ENCODE measurements at regions not wholly inside any gene's neighbourhood (a gene's known extent, or its start where the extent isn't known, plus 50 kb on each side); places are given as distances from the start of the nearest gene placed in this dataset.

DNA sequence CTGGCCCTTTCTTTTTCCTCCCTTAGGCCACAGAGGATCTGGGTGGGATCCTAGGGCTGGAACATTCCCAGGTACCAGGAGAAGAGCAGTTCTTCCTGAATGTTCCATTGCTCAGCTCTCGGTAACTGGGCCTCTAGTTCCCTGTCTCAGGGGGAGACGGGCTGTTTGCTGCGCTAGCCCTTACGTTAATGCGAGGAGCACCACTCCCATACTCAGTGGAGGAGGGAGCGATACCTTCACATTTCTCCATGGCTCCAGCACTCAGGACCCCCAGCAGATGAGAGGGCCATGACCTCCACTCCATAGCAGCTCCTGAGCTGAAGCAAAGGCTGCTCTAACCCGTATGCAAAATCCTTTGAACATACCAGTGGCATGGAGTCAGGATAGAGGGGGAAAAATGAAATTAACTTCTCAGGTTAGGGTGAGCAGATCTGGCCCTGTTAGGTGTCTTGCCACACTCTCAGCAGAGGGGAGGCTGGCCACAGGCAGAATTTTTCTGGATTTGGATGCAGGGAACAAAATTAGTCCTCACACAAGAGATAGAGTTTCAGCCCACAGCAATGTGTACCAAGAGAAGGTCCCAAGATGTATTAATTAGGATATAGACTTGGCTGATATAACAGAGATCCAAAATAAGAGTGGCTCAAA lies 206.7 kb downstream of the ZFP36L2 start:
- H3K4me3 ChIP-seq (ENCODE audit: extremely low read depth, insufficient read depth, low read length, poor library complexity, severe bottlenecking): no peak overlapping the region
- no peaks in the 10 kb centered on the region for H3K36me3 ChIP-seq (ENCODE audit: control insufficient read depth, insufficient read depth, low read length)
- 93 to 98% methylated on average over 6 to 7 of the region's 7 CpGs for WGBS, 2 experiments (ENCODE audit: insufficient coverage in 2 of 2)
- H3K9me3 ChIP-seq (ENCODE audit: control insufficient read depth, low read length): peaks cover 24% of the 10 kb centered on the region
- no peak overlapping the region for H3K27ac ChIP-seq (ENCODE audit: low read depth, low read length, severe bottlenecking)
- peaks cover 5% of the 10 kb centered on the region for H3K4me1 ChIP-seq (ENCODE audit: control insufficient read depth, insufficient read depth, low read length, poor library complexity, severe bottlenecking)

DNA sequence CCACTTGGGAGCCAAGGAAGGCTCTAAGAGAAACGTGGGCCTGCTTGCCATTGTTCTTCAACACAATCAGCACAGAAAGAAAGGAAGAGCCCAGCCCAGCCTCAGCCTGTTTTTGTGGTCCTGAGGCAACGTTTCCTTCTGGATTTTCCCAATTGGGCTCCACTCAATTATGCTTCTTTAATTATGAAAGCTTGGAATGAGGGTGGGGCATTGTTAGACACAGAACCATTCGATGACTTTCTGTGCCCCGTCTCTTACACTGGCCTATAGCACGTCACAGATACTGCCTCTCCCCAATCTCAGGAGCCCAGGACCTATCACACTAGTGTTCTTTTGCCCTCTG lies 207.4 kb downstream of the ZFP36L2 start:
- no peak overlapping the region for H3K4me3 ChIP-seq (ENCODE audit: extremely low read depth, insufficient read depth, low read length, poor library complexity, severe bottlenecking)
- peaks cover 24% of the 10 kb centered on the region for H3K9me3 ChIP-seq (ENCODE audit: control insufficient read depth, low read length)
- 67 to 97% methylated on average over 1 to 4 of the region's 5 CpGs for WGBS, 2 experiments (ENCODE audit: insufficient coverage in 2 of 2)
- no peak overlapping the region for H3K27ac ChIP-seq (ENCODE audit: low read depth, low read length, severe bottlenecking)
- H3K36me3 ChIP-seq (ENCODE audit: control insufficient read depth, insufficient read depth, low read length): no peaks in the 10 kb centered on the region
- H3K4me1 ChIP-seq (ENCODE audit: control insufficient read depth, insufficient read depth, low read length, poor library complexity, severe bottlenecking): peaks cover 6% of the 10 kb centered on the region

DNA sequence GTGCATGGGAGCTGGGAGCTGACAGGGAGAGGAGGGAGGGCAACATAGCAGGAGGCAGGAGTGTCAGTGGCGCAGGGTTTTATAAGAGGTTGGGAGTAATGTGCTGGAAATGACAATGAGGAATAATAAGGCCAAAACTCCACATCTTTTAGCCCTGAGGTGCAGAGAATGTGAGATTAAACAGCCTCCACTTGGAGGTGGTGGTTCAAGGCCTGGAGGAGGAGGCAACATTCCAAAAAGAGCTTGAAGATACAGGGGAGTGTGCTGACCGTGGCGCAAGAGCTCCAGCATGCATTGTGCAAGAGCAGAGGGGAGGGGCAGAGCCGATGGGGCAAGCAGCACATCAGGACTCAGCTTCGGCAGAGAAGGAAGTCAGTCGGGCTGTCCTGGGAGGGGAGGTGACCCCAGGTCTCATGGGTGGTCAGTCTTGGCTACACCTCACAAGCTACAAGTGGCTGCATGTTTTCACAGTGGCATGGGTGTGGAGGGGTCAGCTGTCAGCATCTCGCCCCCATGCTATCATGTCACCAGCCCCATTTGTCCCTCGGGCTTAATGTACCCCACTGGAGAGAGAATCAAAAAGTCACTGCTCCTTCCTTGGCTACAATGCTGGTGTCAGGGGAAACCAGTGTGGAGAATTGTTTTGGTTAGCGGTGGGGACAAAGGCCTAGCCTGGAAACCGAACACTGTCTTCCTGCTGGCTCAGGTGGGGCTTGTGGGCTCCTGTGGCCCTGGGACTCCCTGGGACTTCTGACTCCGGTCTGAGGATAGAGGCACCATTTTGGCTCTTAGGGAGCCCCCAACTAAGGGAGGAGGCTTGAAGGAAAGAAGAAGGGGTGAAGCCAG lies 208.0 kb downstream of the ZFP36L2 start:
- 80 to 96% methylated on average over 8 to 10 of the region's 11 CpGs for WGBS, 2 experiments (ENCODE audit: insufficient coverage in 2 of 2)
- Histone ChIP-seq H3K9me3 (ENCODE audit: control insufficient read depth, low read length) (peaks cover 24% of the 10 kb centered on the region), H3K27ac (ENCODE audit: low read depth, low read length, severe bottlenecking) (no peak overlapping the region), H3K36me3 (ENCODE audit: control insufficient read depth, insufficient read depth, low read length) (no peaks in the 10 kb centered on the region), H3K4me3 (ENCODE audit: extremely low read depth, insufficient read depth, low read length, poor library complexity, severe bottlenecking) (no peak overlapping the region), H3K4me1 (ENCODE audit: control insufficient read depth, insufficient read depth, low read length, poor library complexity, severe bottlenecking) (peaks cover 7% of the 10 kb centered on the region)

DNA sequence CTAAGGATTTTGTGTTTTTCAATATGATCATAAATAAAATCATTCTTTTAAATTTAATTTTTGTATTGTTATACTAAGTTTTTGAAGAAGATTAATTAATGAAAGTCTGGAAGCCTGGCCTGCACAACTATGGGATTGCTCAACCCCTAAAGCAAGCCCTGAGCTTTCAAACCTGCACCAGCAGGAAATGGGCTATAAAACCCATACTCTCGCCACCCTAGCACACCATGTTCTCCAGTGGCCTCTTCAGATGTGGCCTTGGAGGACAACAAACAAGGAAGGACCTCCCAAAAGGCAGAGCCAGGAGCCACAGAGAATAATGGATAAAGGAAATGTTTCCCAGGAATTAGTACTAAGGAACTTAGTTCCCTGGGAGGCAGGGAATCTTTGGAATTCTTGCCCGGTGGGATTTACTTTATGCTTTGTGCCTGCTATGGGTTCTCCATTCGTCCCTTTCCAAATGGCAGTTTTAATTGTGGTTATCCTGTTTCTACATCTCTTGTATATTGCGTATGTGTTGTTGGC lies 212.5 kb downstream of the ZFP36L2 start:
- Histone ChIP-seq H3K9me3 (ENCODE audit: control insufficient read depth, low read length) (no peaks in the 10 kb centered on the region), H3K27ac (ENCODE audit: low read depth, low read length, severe bottlenecking) (no peak overlapping the region), H3K36me3 (ENCODE audit: control insufficient read depth, insufficient read depth, low read length) (no peaks in the 10 kb centered on the region), H3K4me1 (ENCODE audit: control insufficient read depth, insufficient read depth, low read length, poor library complexity, severe bottlenecking) (peaks cover 7% of the 10 kb centered on the region), H3K4me3 (ENCODE audit: extremely low read depth, insufficient read depth, low read length, poor library complexity, severe bottlenecking) (no peak overlapping the region)
- 40 to 80% methylated on average over 1 to 2 of the region's 4 CpGs for WGBS, 2 experiments (ENCODE audit: insufficient coverage in 2 of 2)

DNA sequence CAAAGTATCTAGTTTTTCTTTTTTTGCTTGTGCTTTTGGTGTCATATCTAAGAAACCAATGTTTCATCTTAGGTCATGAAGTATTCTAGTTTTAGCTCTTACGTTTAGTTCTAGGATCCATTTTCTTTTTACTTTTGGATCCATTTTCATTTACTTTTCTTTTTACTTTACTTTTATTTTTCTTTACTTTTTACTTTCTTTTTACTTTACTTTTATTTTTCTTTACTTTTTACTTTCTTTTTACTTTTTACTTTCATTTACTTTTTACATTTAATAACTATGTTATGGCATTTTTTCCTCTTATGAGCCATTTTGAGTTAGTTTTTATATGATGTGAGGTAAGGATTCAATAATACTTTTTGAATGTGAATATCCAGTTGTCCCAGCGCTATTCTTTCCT lies 213.4 kb downstream of the ZFP36L2 start:
- Histone ChIP-seq H3K4me3 (ENCODE audit: extremely low read depth, insufficient read depth, low read length, poor library complexity, severe bottlenecking) (no peak overlapping the region), H3K4me1 (ENCODE audit: control insufficient read depth, insufficient read depth, low read length, poor library complexity, severe bottlenecking) (peaks cover 4% of the 10 kb centered on the region), H3K27ac (ENCODE audit: low read depth, low read length, severe bottlenecking) (no peak overlapping the region), H3K9me3 (ENCODE audit: control insufficient read depth, low read length) (peaks cover 6% of the 10 kb centered on the region), H3K36me3 (ENCODE audit: control insufficient read depth, insufficient read depth, low read length) (no peaks in the 10 kb centered on the region)
- no CpG with 5 or more reads among the region's 2 CpGs for WGBS, 2 experiments (ENCODE audit: insufficient coverage in 2 of 2)

DNA sequence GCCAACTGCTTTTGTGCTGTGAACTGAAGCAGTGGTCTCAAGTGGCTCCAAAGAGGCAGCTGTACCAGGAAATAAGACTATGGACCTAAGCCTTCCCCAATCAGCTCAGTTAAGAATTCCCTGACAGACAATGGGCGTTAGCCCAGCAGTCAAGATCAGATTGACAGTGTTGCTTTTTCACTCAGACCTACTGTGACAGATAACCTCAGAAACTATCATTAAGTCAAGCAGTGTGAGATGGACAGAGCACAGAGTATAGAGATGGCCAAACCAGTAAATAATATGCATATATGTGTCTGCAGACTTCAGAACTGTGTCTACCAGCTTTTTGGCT lies 215.3 kb downstream of the ZFP36L2 start:
- WGBS, 2 experiments (ENCODE audit: insufficient coverage in 2 of 2): 80 to 83% methylated on average over 1 of the region's 1 CpG
- H3K4me1 ChIP-seq (ENCODE audit: control insufficient read depth, insufficient read depth, low read length, poor library complexity, severe bottlenecking): peaks cover 4% of the 10 kb centered on the region
- H3K4me3 ChIP-seq (ENCODE audit: extremely low read depth, insufficient read depth, low read length, poor library complexity, severe bottlenecking): no peak overlapping the region
- no peak overlapping the region for H3K27ac ChIP-seq (ENCODE audit: low read depth, low read length, severe bottlenecking)
- no peaks in the 10 kb centered on the region for H3K36me3 ChIP-seq (ENCODE audit: control insufficient read depth, insufficient read depth, low read length)
- peaks cover 7% of the 10 kb centered on the region for H3K9me3 ChIP-seq (ENCODE audit: control insufficient read depth, low read length)

DNA sequence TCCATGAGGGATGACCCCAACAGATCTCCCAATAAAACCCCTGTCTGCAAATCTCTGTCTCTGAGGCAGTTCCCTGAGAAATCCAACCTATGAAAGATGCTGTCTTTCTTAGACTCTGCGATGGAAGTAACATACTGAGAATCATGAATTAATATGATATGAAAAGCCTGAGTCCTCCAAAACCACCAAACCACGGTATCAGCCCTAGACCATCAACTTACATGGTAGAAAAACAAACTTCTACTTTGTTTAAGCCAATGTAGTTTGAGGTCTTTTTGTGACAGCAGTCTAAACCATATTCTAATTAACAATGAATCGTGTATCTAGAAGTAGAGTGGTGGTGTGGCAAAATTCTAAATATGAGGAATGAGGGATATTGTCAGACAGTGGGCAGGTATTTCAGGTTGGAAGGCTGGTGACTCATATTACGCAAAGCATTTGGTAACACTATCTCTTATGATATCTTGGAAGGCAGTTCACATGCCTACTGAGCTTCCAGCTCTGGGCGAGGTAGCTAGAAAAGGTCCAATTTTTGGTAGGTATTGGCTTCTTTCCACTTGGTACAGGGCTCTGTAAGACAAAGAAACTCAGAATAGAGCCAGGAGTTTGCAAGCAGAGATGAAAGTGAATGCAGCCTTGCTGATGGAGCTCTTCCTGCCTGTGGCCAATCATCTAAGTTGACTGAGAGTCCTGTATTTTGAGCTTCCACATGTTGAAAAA lies 215.8 kb downstream of the ZFP36L2 start:
- H3K4me3 ChIP-seq (ENCODE audit: extremely low read depth, insufficient read depth, low read length, poor library complexity, severe bottlenecking): no peak overlapping the region
- no peak overlapping the region for H3K27ac ChIP-seq (ENCODE audit: low read depth, low read length, severe bottlenecking)
- H3K36me3 ChIP-seq (ENCODE audit: control insufficient read depth, insufficient read depth, low read length): no peaks in the 10 kb centered on the region
- WGBS, 2 experiments (ENCODE audit: insufficient coverage in 2 of 2): 80 to 96% methylated on average over 1 to 3 of the region's 5 CpGs
- peaks cover 4% of the 10 kb centered on the region for H3K4me1 ChIP-seq (ENCODE audit: control insufficient read depth, insufficient read depth, low read length, poor library complexity, severe bottlenecking)
- H3K9me3 ChIP-seq (ENCODE audit: control insufficient read depth, low read length): peaks cover 7% of the 10 kb centered on the region

DNA sequence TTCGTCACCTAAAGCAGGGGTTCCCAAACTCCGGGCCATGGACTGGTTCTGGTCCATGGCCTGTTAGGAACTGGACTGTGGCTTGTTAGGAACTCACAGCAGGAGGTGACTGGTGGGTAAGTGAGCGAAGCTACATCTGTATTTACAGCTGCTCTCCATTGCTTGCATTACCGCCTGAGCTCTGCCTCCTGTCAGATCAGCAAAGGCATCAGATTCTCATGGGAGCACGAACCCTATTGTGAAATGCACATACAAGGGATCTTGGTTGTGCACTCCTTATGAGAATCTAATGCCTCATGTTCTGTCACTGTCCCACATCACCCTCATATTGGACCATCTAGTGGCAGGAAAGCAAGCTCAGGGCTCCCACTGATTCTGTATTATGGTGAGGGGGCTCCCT lies 217.0 kb downstream of the ZFP36L2 start:
- Histone ChIP-seq H3K4me3 (ENCODE audit: extremely low read depth, insufficient read depth, low read length, poor library complexity, severe bottlenecking) (no peak overlapping the region), H3K4me1 (ENCODE audit: control insufficient read depth, insufficient read depth, low read length, poor library complexity, severe bottlenecking) (peaks cover 4% of the 10 kb centered on the region), H3K27ac (ENCODE audit: low read depth, low read length, severe bottlenecking) (no peak overlapping the region), H3K9me3 (ENCODE audit: control insufficient read depth, low read length) (peaks cover 7% of the 10 kb centered on the region), H3K36me3 (ENCODE audit: control insufficient read depth, insufficient read depth, low read length) (no peaks in the 10 kb centered on the region)
- 73 to 94% methylated on average over 4 of the region's 5 CpGs for WGBS, 2 experiments (ENCODE audit: insufficient coverage in 2 of 2)

DNA sequence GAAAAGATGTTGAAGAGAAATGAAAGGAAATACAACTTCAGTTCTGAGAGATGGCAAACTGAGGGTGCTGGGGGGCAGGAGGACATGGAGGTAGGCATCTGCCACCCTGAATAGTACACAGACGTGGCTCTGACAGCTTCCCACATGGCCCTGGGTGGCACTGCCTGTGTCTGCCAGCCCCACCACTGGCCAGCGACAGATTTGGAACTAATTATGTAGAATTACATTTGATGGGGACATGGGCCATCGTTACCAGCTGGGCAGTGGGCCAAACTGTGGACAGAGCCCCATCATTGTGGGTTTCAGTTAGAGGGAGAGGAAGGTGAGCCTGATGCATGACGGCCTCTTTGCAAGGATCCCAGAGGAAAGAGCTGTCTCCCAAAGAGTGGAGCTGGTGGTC lies 216.0 kb upstream of the HAAO start:
- Histone ChIP-seq H3K36me3 (ENCODE audit: control insufficient read depth, insufficient read depth, low read length) (no peaks in the 10 kb centered on the region), H3K4me1 (ENCODE audit: control insufficient read depth, insufficient read depth, low read length, poor library complexity, severe bottlenecking) (no peaks in the 10 kb centered on the region)

DNA sequence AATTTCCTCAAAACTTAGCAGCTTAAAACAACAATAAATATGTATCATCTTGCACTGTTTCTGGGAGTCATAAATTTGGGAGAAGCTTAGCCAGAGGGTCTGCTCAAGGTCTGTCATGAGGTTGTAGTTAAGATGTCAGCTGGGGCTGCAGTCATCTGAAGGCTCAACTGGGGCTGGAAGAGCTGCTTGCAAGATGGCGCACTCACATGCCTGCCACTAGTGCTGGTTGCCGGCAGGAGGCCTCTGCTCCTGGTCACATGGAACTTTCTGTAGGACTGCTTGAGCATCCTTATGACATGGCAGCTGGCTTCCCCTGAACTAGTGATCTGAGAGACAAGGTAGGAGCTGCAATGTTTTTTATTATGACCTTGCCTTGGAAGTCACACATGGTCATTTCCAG lies 215.5 kb upstream of the HAAO start:
- WGBS, 2 experiments (ENCODE audit: insufficient coverage in 2 of 2): 100% methylated on average over 2 of the region's 2 CpGs
- no peak overlapping the region for H3K4me3 ChIP-seq (ENCODE audit: extremely low read depth, insufficient read depth, low read length, poor library complexity, severe bottlenecking)
- H3K9me3 ChIP-seq (ENCODE audit: control insufficient read depth, low read length): peaks cover 7% of the 10 kb centered on the region
- no peak overlapping the region for H3K27ac ChIP-seq (ENCODE audit: low read depth, low read length, severe bottlenecking)
- no peaks in the 10 kb centered on the region for H3K36me3 ChIP-seq (ENCODE audit: control insufficient read depth, insufficient read depth, low read length)
- no peaks in the 10 kb centered on the region for H3K4me1 ChIP-seq (ENCODE audit: control insufficient read depth, insufficient read depth, low read length, poor library complexity, severe bottlenecking)

More for the DNA sequence above, 216.0 kb upstream of the HAAO start:
- WGBS, 2 experiments (ENCODE audit: insufficient coverage in 2 of 2): 88% methylated on average over 3 to 4 of the region's 4 CpGs
- Histone ChIP-seq H3K27ac (ENCODE audit: low read depth, low read length, severe bottlenecking) (no peak overlapping the region), H3K9me3 (ENCODE audit: control insufficient read depth, low read length) (peaks cover 7% of the 10 kb centered on the region), H3K4me3 (ENCODE audit: extremely low read depth, insufficient read depth, low read length, poor library complexity, severe bottlenecking) (no peak overlapping the region)
